PC-9 (cell line): ENCODE measurements at regions not wholly inside any gene's neighbourhood (a gene's known extent, or its start where the extent isn't known, plus 50 kb on each side); places are given as distances from the start of the nearest gene placed in this dataset.

Source experiments
- CTCF ChIP-seq: fragments of 200-600 bp; sonication (generic); conservative IDR thresholded peaks from 2 replicates; pipeline ENCODE4 v1.6.1; 2017; ENCODE audit warnings: mixed run types, antibody characterized with exemption, mild to moderate bottlenecking, moderate library complexity
- EZH2 ChIP-seq: fragments of 200-600 bp; sonication (generic); IDR thresholded peaks from 2 replicates; pipeline ENCODE4 v1.8.0; 2017; ENCODE audit warnings: antibody characterized with exemption, low read depth

DNA sequence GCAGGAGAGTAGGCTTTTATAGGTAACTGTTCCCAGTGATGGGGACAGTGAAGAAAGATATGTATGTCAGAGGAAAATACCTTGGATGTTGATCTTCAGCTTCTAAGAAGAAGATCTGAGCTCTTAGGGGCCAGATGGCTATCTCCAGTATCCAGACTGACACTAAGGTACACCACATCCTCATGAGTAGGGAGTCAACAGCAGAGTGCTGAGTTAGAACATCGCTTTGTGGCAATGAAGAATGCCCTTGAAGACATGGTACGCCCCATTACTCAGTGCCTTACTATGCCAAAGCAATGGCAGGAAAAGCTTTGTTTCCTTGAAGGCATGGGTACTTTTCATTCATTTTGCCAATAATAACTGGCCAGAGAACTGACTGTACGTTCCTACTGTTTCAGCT, 263.7 kb downstream of the CEMIP2 start:
- TF ChIP-seq CTCF, result no peak
- no peak for TF ChIP-seq EZH2
